ENCODE measurements at regions not wholly inside any gene's neighbourhood (a gene's known extent, or its start where the extent isn't known, plus 50 kb on each side); places are given as distances from the start of the nearest gene placed in this dataset.

DNA sequence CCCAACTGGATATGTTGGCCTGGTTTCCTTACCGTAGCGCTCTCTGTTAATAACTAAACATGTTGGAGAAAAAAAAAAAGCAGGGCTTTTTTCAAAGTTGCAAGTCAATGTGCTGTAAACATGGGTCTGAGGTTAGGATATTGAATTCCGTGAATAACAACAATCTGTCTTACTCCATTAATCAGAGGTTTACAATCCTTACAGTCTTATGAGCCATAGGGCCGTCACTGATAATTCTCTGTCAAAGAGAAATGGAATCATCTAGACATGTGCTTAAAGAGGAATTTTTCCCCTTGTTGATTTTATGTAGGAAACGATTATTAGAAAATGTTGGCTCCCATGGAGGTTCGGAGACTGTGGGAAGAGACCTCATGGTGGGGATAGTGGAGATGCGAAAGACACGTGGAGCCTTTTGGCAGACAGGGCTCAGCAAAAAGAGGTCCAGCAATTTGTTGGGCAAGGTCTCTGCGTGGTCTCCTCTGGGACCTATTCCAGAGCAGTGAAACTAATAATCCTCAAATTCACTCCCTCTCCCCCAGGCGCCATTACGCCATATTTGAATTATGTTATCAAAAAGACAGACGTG is 83.5 kb upstream of the CLDN14 start:
- no peak overlapping the region for H3K4me3 ChIP-seq (ENCODE audit: low read depth, low read length)
- CTCF ChIA-PET, result no interaction called here
- TF ChIP-seq, protein P1, sequence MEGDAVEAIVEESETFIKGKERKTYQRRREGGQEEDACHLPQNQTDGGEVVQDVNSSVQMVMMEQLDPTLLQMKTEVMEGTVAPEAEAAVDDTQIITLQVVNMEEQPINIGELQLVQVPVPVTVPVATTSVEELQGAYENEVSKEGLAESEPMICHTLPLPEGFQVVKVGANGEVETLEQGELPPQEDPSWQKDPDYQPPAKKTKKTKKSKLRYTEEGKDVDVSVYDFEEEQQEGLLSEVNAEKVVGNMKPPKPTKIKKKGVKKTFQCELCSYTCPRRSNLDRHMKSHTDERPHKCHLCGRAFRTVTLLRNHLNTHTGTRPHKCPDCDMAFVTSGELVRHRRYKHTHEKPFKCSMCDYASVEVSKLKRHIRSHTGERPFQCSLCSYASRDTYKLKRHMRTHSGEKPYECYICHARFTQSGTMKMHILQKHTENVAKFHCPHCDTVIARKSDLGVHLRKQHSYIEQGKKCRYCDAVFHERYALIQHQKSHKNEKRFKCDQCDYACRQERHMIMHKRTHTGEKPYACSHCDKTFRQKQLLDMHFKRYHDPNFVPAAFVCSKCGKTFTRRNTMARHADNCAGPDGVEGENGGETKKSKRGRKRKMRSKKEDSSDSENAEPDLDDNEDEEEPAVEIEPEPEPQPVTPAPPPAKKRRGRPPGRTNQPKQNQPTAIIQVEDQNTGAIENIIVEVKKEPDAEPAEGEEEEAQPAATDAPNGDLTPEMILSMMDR (IDR thresholded peaks at IDR 0.05; ENCODE audit: insufficient read depth, low read length, missing control alignments), result no peak
- DNase-seq (ENCODE audit: low read depth, low spot score), result no peak
- POLR2A ChIA-PET, result no interaction called here

DNA sequence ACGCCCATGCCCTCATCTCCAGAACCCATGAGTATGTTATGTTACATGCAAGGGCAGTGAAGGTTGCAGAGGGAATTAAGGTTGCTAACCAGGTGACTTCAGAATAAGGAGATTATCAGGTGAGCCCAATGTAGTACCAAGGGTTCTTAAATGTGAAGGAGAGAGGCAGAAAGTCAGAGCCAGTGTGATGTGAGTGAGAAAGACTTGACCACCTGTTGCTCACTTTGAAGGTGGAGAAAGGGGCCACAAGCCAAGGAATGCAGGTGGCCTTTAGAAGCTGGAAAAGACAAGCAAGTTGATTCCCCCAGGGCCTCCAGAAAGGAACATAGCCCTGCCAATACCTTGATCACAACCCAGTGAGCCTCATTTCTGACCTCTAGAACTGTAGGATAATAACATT is 84.7 kb upstream of the CLDN14 start:
- POLR2A ChIA-PET, result no interaction called here
- TF ChIP-seq, protein P1 (IDR thresholded peaks at IDR 0.05; ENCODE audit: insufficient read depth, low read length, missing control alignments), result no peak
- DNase-seq (ENCODE audit: low read depth, low spot score), result no peak
- CTCF ChIA-PET, result interaction anchor here (1.3 kb wide), 1 partner anchor 13 kb away, joined by 3 read pairs; no protein-coding TSS in a partner anchor
- H3K4me3 ChIP-seq (ENCODE audit: low read depth, low read length), result no peak overlapping the region

DNA sequence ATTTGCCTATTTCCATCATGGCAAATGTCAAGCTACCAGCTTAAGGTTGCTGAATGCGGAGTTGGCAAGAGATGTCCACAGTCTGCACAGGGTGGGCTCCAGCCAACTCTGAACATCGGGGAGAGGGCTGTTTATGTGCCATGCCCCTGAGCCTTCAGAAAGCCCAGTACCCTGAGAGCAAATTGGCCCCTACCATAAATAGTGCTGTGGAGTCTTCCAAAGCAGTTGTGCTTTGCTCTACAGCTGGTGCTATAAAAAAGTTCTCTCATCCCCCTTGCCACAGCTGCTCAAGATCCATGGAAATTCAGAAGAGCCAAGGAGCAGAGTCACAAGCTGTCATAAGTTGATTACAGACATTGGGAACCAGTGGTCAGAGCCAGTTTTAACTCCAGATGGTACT is 85.6 kb upstream of the CLDN14 start:
- TF ChIP-seq, protein P1 (IDR thresholded peaks at IDR 0.05; ENCODE audit: insufficient read depth, low read length, missing control alignments), result no peak
- ChIA-PET POLR2A (no interaction called here), CTCF (interaction anchor here (1.3 kb wide), 1 partner anchor 12 kb away, joined by 3 read pairs; no protein-coding TSS in a partner anchor)
- DNase-seq (ENCODE audit: low read depth, low spot score), result no peak
- H3K4me3 ChIP-seq (ENCODE audit: low read depth, low read length), result no peak overlapping the region

GRCh38 chr21:36566644-36567043 is 86.7 kb upstream of the CLDN14 start:
- ChIA-PET POLR2A (no interaction called here), CTCF (interaction anchor here (1.1 to 1.5 kb wide), 3 partner anchors 13 to 361 kb away, joined by 3 to 6 read pairs (median 4); no protein-coding TSS in a partner anchor)

GRCh38 chr21:36567216-36567885 is 87.4 kb upstream of the CLDN14 start:
- POLR2A ChIA-PET, result no interaction called here
- no peak for DNase-seq (ENCODE audit: low read depth, low spot score)
- H3K4me3 ChIP-seq (ENCODE audit: low read depth, low read length), result no peak overlapping the region
- CTCF ChIA-PET, result interaction anchor here (0.9 to 1.5 kb wide), 6 partner anchors 12 to 360 kb away, joined by 3 to 6 read pairs (median 4); no protein-coding TSS in a partner anchor
- TF ChIP-seq, protein P1 (IDR thresholded peaks at IDR 0.05; ENCODE audit: insufficient read depth, low read length, missing control alignments), result no peak

More at GRCh38 chr21:36566644-36567043, 86.7 kb upstream of the CLDN14 start:
- no peak for DNase-seq (ENCODE audit: low read depth, low spot score)
- TF ChIP-seq, protein P1 (IDR thresholded peaks at IDR 0.05; ENCODE audit: insufficient read depth, low read length, missing control alignments), result no peak
- H3K4me3 ChIP-seq (ENCODE audit: low read depth, low read length), result no peak overlapping the region; the same call in 1 of the 2 replicates

GRCh38 chr21:36569511-36569910 is 89.6 kb upstream of the CLDN14 start:
- POLR2A ChIA-PET, result no interaction called here

More at GRCh38 chr21:36569511-36569910, 89.6 kb upstream of the CLDN14 start:
- TF ChIP-seq, protein P1 (IDR thresholded peaks at IDR 0.05; ENCODE audit: insufficient read depth, low read length, missing control alignments), result no peak
- no peak overlapping the region for H3K4me3 ChIP-seq (ENCODE audit: low read depth, low read length)
- CTCF ChIA-PET, result no interaction called here
- DNase-seq (ENCODE audit: low read depth, low spot score), result no peak

Data from AG04449 (cell line).